Skeletal muscle cell (primary cell): ENCODE measurements at regions not wholly inside any gene's neighbourhood (a gene's known extent, or its start where the extent isn't known, plus 50 kb on each side); places are given as distances from the start of the nearest gene placed in this dataset.

ENCODE experiments used
- DNase-seq: peaks from one replicate; pipeline ENCODE4 v3.0.0-alpha.2; 2010; ENCODE audit warnings: low read depth
- H3K4me3 ChIP-seq: 2 replicates; pipeline ENCODE4 v1.5.1; 2011; ENCODE audit warnings: low read depth, mild to moderate bottlenecking, control low read depth, low read length, moderate library complexity

DNA sequence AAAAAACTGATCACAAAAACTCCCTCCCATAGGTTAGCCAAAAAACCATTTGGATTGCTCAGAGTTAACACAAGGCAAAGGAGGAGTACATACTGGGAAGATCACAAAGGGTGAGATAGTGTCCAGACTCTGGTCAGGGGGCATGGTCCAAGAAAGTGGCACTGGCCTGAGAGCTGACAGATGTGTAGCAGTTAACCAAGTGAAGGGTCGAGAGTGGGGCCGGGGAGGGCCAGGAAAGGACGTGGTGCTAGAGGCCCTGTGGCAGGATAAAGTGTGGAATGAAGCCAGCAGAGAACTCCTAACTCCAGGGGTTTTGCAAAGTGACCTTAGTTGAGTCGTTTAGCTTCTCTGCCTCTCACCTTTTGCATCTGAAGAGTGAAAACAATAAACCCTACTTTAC, 290.5 kb downstream of the FOXA2 start:
- DNase-seq: no peak
- H3K4me3 ChIP-seq: no peak overlapping the region

DNA sequence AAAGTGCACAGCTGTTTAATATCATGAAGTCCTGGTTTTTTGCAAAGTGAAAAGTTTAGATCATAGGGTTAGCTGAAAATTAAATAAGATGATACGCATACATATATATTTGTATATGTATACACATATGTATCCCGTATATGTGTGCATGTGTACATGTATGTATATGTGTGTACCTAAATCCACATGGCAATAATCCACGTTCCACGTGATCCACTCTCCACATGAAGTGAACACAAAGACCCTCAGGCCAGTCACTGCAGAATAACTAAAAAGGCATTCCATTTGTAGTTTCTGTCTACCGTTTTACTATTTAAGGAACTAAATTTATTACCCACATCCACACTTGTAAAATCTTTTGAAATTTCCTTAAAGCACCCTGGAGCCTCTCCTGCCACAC, 294.9 kb downstream of the FOXA2 start:
- no peak for DNase-seq

DNA sequence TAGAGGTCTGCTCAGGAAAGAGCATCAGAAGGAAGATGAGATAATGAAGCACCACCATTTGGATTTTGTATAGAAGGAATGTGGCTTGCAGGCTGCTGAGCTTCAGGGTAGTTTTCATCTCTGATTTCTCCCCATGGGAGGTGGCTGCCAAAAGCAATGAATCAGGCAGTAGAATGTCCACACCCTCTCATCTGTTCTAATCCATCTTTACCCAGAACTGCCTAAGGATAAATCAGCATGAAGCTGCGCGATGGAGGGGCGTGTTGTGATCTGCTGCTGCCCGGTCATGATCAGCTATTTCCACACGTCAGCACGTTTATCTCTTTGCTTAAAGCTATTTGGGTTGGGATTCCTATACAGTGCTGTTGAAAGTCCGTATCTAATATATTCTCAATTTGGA, 295.4 kb downstream of the FOXA2 start:
- DNase-seq: no peak
- no peak overlapping the region for H3K4me3 ChIP-seq

More for the DNA sequence above, 294.9 kb downstream of the FOXA2 start:
- no peak overlapping the region for H3K4me3 ChIP-seq

DNA sequence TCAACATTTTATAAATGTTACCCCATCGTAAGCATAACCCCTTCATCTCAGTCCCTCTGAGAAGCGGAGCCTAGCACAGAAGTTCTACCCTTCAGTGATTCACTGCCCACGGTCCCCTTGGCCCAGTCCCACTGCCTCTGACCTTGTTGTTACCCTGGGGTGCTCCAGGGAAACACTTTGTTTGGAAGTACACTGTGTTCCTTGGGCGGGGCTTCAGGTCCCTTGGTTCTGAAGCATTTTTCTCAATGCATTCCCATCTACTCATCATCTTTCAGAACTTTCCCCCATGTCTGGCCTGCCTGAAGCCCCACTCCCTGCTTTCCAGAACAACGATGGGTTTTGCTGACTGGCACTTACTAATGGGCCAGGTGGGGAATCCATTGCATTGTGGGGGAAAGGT, 296.2 kb downstream of the FOXA2 start:
- H3K4me3 ChIP-seq: no peak overlapping the region
- DNase-seq: no peak

DNA sequence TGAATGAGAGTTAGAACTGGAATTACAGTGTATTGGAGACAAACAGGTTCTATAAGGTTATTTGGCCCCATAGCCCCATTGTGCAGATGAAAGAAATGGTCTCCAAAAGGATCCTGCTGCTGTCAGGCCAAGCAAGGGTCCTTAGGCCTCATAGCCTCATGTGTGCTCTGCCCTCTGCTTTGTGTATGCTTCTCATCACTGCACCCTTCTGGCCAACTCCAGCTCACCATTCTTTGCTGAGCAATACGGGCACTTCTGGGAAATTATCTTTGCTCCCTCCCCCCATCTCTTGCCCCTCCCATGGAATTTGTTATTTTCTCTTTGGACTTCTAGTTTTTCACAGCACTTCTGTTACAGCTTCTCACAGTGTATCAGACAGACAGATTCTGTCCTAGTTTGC, 298.8 kb downstream of the FOXA2 start:
- no peak overlapping the region for H3K4me3 ChIP-seq
- no peak for DNase-seq

DNA sequence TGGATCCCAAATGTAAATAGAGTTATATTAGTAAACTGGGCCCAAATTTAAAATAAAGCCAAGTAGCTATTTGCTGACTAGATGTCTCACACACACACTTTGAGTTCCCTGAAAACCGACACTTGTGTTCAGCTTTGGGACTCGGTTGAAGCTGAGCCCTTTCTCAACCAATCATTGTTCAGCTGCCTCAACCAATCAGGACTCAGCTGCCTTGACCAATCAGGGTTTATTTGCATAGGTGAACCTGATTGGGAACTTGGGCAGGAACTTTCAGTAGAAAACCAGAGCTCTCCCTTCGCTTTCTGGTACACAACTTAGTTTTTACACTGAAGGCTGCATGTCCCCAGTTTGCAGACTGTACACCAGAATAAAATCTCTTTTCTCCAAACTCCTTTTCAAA, 301.7 kb downstream of the FOXA2 start:
- DNase-seq: no peak
- H3K4me3 ChIP-seq: no peak overlapping the region

DNA sequence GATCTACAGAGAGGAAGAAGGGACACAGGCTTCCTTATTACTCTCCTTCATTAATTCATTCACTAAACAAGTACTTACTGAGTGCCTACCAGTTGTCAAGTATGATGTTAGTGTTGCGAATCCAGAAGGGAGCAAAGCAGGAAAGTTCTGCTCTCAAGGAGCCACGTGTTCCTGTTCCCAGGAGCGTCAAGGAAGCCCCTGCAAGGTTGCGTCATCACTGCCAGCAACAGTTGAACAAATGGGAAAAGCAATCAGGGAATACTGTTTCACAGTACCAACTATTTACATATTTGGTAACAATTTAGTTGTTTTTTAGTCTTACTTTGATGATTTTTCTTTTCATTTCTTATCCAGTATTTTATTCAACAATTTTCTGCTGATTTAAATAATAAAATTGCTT, 310.0 kb downstream of the FOXA2 start:
- no peak overlapping the region for H3K4me3 ChIP-seq
- no peak for DNase-seq

DNA sequence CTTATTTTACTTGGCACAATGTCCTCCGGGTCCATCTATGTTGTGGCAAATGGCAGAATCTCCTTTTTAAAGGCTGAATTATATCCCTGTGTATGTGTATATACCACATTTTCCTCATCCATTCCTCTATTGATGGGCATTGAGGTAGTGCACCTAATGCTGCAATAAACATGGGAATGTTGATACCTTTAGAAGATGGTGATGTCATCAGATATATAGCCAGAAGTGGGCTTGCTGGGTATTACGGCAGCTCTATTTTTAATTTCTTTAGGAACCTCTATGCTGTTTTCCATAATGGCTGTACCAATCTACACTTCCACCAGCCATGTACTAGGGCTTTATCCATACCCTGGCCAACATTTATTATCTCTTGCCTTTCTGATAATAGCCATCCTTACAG, 315.7 kb downstream of the FOXA2 start:
- no peak for DNase-seq
- no peak overlapping the region for H3K4me3 ChIP-seq

DNA sequence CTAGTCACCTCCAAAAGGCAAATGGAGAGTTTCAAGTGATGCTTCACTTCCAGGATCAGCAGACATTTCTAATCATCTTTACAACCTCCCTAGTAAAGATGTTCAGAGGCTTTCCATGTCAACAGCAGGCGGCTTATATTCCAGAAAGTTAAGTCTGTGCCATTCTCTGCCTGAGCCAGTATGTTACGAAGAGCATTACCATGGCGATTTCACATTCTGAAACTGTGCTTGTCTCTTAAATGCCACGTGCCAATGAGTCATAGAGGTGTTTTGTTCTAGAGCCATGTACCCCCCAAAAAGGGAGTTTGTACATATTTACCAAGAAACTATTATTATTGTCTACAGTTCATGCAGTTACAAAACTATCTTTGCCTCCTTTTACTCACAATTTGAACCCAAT, 319.5 kb downstream of the FOXA2 start:
- DNase-seq: no peak
- no peak overlapping the region for H3K4me3 ChIP-seq

DNA sequence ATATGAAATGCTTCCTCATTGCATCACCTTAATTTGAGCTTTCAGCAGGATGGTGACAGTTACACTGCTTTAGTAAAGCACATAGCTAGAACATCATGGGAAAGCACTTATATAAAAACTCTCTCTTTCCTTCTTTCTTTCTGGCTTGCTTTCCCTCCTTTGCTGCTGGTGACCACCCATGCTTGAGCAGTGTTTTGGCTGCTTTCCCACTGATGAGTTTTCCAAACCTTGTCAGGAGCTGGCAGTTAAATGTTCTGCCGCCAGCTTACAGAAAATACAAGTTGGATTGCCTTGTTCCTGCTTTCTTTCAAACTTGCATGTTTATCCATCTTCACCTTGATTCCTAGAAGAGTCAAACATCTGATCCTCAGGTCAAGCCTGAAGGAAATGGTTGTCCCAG, 323.9 kb downstream of the FOXA2 start:
- no peak for DNase-seq
- no peak overlapping the region for H3K4me3 ChIP-seq

DNA sequence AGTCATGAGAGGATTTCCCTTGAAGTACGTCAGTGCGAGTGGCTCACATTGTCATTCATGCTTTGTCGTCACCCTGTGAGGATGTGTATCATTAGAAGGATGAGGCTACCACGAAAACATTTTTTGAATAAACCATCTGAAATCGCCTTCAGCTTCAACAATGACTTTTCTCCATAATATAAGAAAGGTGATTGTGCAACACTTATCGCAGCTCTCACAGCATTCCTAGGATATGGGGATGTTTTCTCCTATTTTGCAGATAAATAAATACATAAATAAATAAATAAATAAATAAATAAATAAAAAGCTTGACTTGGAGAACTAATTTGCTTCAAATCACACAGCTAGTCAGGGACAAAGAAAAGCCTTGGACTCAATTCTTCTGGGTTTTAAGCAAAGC, 326.5 kb downstream of the FOXA2 start:
- no peak for DNase-seq
- no peak overlapping the region for H3K4me3 ChIP-seq

DNA sequence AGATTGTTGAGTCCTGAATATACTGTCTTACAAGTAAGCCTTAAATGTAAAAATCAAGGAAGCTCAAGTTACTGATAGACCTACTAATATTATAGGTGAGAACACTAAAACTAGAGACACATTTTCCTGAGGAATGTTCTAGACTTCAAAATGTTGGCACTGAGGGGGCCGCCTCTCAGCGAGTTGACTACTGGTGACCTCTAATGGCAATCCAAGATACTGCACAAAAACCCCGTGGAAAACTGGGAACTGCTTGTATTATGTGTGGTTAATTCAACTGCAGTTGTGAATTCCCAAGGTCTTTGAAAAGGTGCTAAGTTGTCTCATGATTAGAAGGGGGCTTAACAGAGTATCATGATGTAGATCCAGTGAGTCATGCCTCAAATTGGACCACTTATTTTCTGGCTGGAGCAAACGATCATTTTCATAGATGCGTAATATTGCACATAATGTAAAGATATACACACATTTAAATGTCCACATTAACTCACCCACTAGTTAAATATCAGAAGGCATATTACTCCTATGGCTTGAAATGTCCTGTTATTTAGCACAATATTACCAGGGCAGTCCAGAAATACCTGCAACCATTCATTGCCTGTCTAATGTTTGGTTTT, 336.2 kb downstream of the FOXA2 start:
- DNase-seq: no peak

DNA sequence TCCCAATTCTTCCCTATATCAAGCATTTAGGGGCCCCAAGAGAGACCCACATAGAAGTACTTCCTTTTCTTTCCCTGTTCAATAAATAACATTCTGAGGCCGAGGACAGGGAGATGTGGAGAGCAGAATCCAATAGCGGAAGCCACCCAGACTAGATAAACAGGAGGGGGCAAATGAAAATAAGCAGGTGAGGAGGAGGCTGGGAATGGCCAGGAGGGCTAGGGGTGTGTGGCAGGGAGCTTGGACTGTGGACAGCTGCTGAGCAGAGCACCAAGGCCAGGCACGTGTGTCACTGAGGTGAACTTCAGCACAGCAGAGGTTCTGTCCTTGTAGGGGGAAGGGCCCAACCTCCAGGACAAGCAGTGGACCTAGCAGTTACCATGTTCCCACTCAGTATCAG, 339.2 kb downstream of the FOXA2 start:
- DNase-seq: no peak

More for the DNA sequence above, 336.2 kb downstream of the FOXA2 start:
- H3K4me3 ChIP-seq: no peak overlapping the region

DNA sequence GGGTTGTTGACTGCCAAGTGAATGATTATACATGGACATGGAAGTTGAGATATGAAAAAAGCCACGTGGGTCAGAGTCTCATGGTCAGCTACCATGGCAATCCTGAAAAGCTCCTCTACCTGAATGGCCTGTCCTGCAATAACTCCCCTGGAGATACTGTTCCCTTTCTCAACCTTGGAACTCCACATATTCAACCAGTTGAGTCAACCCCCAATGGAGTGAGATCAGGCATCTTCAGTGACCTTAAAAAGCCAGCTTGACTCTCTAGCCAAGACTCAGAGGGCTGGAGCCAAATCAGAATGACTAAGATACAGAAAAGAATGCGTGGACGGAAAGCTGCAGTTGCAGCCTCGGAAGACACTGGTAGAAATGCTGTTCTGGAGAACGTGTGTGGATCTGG, 341.3 kb downstream of the FOXA2 start:
- no peak for DNase-seq
- H3K4me3 ChIP-seq: no peak overlapping the region

More for the DNA sequence above, 339.2 kb downstream of the FOXA2 start:
- H3K4me3 ChIP-seq: no peak overlapping the region

DNA sequence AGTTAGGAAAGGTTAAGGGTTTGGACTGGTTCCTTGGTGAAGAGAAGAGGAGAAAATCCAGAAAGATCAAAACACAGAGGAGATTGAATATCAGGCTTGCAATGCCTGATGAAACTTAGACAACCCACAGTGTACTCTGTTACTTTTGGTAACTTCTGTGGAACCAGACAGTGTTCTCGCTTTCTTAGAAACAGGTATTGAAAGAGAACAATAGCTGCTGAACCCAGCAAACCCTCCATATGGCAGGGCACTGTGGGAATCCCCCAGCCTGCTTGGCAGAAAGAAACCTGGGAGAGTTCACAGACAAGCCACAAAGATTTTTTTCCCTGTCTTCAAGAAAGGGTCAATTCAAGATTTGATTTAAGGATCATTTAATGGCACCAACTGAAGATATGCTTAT, 342.8 kb downstream of the FOXA2 start:
- H3K4me3 ChIP-seq: no peak overlapping the region

DNA sequence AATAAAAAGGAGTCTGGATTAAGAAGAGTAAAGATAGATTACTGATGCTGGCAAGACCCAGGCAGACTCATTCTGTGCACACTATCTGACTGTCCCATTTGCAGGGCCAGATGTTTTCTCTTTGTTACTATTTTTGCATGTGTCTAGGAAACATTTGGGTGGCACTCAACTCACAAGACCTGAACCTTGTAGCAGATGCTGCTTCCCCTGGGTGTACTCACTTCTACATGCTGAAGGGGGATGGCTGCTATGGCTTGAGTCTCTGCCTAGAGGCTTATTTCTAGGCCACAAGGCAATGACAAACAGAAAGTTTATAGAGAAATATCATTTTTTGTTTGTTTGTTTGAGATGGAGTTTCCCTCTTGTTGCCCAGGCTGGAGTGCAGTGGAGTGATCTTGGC, 351.4 kb downstream of the FOXA2 start:
- DNase-seq: no peak
- no peak overlapping the region for H3K4me3 ChIP-seq

More for the DNA sequence above, 342.8 kb downstream of the FOXA2 start:
- no peak for DNase-seq

DNA sequence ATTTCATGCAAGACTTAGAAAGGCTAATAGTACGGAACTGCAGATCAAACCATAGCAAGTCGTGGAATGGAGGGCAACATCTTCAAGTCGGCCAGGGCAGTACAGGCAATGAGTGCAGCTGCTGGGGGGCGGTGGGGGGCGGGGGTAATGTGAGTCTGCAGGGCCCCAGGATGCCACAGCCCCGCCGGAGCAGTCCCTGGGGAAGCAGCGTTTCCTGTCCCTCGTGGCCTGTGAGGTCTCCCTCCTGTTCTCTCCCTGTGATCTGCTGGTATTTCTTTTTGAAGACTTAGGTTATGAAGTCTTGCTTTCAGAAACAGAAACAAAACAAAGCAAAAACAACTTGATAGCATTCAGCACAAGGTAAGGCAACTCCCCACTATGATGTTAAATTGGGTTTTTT, 351.9 kb downstream of the FOXA2 start:
- DNase-seq: no peak
- no peak overlapping the region for H3K4me3 ChIP-seq

DNA sequence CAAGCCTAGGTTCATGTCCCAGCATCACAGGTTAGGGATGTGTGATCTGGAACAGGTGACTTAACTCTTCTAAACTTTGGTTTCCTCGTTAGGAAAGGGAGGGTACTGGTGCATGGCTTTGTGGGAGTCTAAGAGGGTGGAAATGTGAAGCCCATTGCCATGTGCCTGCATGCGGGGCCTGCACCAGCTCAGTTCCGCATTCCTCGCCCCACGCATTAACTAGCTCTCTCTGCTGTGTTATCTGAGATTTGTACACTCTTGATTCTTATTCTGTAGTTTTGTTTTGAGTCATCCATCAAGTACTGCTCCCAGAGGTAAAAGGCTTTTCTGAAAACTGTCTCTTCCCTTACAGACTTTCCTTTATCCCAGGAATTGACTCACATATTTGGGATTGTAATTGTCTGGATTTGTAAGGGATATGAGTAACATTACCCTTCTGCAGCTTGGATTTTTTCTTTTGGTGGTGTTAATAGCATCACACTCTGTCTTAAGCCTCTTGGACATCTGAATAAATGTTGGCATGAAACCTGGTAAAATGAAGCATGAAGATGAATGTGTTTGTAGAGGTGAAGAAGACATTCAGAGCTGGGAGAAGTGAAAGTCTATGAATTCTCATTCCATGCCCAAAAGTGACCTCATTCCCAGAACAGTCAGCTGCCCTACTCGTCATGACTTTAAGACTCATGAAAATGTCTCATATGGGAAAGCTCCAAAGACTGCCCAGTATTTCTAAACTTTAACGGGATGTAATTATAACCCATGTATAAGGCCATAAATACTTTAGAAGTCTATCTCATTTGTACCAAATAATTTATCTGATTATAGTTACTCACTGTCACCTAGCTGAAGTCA, 357.3 kb downstream of the FOXA2 start:
- H3K4me3 ChIP-seq: no peak overlapping the region

DNA sequence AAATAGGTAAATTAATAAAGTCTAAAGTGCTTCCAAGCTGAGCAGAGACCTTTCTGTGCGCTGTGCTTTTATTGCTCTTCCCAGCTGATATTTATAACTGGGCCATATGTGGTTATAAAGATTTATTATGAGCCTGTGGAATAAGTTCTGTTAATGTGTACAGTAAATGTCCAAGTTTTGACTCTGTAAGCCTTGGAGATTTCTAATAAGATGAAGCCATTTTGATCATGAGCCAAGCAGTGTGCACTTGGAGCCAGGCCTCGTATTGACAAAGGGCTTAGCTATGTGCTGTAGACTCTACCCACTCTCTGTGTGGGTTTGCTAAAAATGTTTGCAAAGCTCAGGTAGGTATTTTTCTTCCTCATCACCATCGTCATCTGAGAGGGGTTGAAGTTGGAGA, 361.1 kb downstream of the FOXA2 start:
- no peak for DNase-seq
- no peak overlapping the region for H3K4me3 ChIP-seq

More for the DNA sequence above, 357.3 kb downstream of the FOXA2 start:
- no peak for DNase-seq

DNA sequence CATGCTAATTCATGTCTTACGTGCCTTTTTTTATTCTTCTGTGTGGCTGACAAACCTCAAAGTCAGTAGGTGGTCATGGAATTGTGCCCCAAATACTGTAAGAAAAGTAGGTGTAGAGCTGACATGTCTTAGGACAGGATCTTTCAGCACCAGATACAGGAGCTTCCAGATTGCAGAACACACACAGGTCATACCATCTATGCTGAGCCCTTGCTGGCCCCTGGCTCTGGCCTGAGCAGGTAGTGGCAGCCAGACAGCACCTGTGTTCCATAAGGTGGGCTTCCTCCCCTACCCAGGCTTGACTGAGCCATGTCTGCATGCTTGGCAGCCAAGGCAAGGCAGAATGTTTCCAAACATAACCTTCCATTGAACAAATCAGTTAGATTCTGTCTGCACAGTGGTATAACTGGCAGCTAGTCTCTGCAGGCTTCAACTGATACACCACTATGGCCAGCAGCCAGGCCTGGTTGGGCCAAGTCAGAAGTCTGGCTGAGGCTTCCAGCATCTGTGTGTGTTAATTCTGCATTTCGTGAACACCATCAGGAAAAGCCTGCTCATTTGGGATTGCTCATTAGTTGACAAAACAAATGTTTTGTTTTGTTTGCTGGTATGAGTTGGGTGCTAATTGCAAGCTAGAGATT, 366.5 kb downstream of the FOXA2 start:
- no peak for DNase-seq
- H3K4me3 ChIP-seq: no peak overlapping the region

DNA sequence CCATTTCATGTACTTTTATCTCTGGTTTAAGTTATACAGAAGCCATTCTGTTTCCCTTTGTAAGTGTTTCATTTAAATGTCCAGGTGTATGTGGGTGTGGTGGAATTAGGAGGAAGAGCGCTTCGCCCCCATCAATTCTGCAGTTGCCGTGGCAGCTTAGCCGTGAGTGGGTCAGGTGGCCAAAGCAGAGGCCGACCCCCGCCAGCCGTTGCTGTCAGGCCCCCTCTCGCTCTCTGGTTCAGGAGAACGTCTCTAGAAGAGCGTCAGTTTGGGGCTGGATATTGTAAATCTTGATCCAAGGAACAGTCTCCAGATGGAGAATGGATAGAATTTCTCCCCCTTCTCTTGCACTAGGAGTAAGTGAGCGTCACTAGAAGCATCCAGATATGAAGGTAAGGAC, 367.4 kb downstream of the FOXA2 start:
- no peak overlapping the region for H3K4me3 ChIP-seq
- no peak for DNase-seq
